NCI-H146 (cell line): ENCODE measurements at regions not wholly inside any gene's neighbourhood (a gene's known extent, or its start where the extent isn't known, plus 50 kb on each side); places are given as distances from the start of the nearest gene placed in this dataset.
A peak's percentile ranks its signal among the peaks of the same experiment; 100 is the strongest.
"Not testable (repeated sequence)": the region's sequence is repeated elsewhere in the genome, so short reads cannot be mapped to it uniquely, and the experiment has no call there.

Source experiments
- DNase-seq: peaks from one replicate; lab custom pipeline; 2025; lab: John Stamatoyannopoulos, UW

- no peak for DNase-seq
These were observed 437.4 kb upstream of the UBE2E2 start for GRCh38 chr3:22765679-22766078.

GRCh38 chr3:22777834-22778233, 425.3 kb upstream of the UBE2E2 start:
- no peak for DNase-seq

- no peak for DNase-seq
These were observed 423.4 kb upstream of the UBE2E2 start for GRCh38 chr3:22779737-22780136.

- DNase-seq: no peak
These were observed 410.6 kb upstream of the UBE2E2 start for GRCh38 chr3:22792533-22792932.

- no peak for DNase-seq
These were observed 407.2 kb upstream of the UBE2E2 start for GRCh38 chr3:22795917-22796316.

- no peak for DNase-seq
These were observed 404.7 kb upstream of the UBE2E2 start for GRCh38 chr3:22798461-22798860.

- DNase-seq: no peak
These were observed 383.9 kb upstream of the UBE2E2 start for GRCh38 chr3:22819209-22819608.

- no peak for DNase-seq
These were observed 368.1 kb upstream of the UBE2E2 start for GRCh38 chr3:22835041-22835440.

- DNase-seq: no peak
These were observed 367.0 kb upstream of the UBE2E2 start for GRCh38 chr3:22836131-22836530.

- no peak for DNase-seq
These were observed 359.3 kb upstream of the UBE2E2 start for GRCh38 chr3:22843854-22844253.

GRCh38 chr3:22846566-22846965, 356.6 kb upstream of the UBE2E2 start:
- no peak for DNase-seq

GRCh38 chr3:22849583-22849982, 353.5 kb upstream of the UBE2E2 start:
- DNase-seq: not testable (repeated sequence)

GRCh38 chr3:22856811-22857210, 346.3 kb upstream of the UBE2E2 start:
- no peak for DNase-seq

GRCh38 chr3:22858486-22858885, 344.6 kb upstream of the UBE2E2 start:
- no peak for DNase-seq

- no peak for DNase-seq
These were observed 343.5 kb upstream of the UBE2E2 start for GRCh38 chr3:22859618-22860017.

GRCh38 chr3:22861426-22861825, 341.7 kb upstream of the UBE2E2 start:
- DNase-seq: no peak

GRCh38 chr3:22862111-22862510, 341.0 kb upstream of the UBE2E2 start:
- DNase-seq: no peak

GRCh38 chr3:22882834-22883233, 320.3 kb upstream of the UBE2E2 start:
- not testable (repeated sequence) for DNase-seq

- DNase-seq: no peak
These were observed 318.1 kb upstream of the UBE2E2 start for GRCh38 chr3:22885039-22885438.

GRCh38 chr3:22885574-22886341, 317.4 kb upstream of the UBE2E2 start:
- no peak for DNase-seq

GRCh38 chr3:22886439-22887068, 316.6 kb upstream of the UBE2E2 start:
- no peak for DNase-seq

- peak; percentile 5 for DNase-seq
These were observed 315.3 kb upstream of the UBE2E2 start for GRCh38 chr3:22887664-22888291.

GRCh38 chr3:22893101-22893500, 310.0 kb upstream of the UBE2E2 start:
- DNase-seq: no peak
